Esophagus muscularis mucosa (tissue), 4 donors: ENCODE measurements at regions not wholly inside any gene's neighbourhood (a gene's known extent, or its start where the extent isn't known, plus 50 kb on each side); places are given as distances from the start of the nearest gene placed in this dataset.

ENCODE experiments used
- EP300 ChIP-seq: sonication (generic); formaldehyde crosslinking; IDR thresholded peaks from one replicate; pipeline ENCODE4 v1.6.1; 2017; ENCODE audit warnings: antibody characterized with exemption
- POLR2A ChIP-seq: fragments of 450-650 bp; IDR thresholded peaks from one replicate; pipeline ENCODE4 v1.6.1; 2017; ENCODE audit warnings: antibody characterized with exemption, moderate library complexity, mild to moderate bottlenecking, low read depth
- POLR2AphosphoS5 ChIP-seq, 2 donors: sonication (generic); formaldehyde crosslinking; IDR thresholded peaks; one replicate each; pipeline ENCODE4 v1.6.1; 2017; ENCODE audit warnings: antibody characterized with exemption in 2 of 2
- TF ChIP-seq, protein P1 (sequence below), 3 experiments: fragments of 200-600 bp in 2 of 3; fragments of 450-650 bp in 1 of 3; sonication (generic) in 2 of 3; IDR thresholded peaks; one replicate each; pipeline ENCODE4 v1.5.1; 2017 to 2019; ENCODE audit warnings: antibody characterized with exemption in 3 of 3, mild to moderate bottlenecking in 2 of 3, moderate library complexity in 1 of 3

GRCh38 chr5:120134944-120135343 lies 329.2 kb upstream of the PRR16 start:
- TF ChIP-seq, protein P1, sequence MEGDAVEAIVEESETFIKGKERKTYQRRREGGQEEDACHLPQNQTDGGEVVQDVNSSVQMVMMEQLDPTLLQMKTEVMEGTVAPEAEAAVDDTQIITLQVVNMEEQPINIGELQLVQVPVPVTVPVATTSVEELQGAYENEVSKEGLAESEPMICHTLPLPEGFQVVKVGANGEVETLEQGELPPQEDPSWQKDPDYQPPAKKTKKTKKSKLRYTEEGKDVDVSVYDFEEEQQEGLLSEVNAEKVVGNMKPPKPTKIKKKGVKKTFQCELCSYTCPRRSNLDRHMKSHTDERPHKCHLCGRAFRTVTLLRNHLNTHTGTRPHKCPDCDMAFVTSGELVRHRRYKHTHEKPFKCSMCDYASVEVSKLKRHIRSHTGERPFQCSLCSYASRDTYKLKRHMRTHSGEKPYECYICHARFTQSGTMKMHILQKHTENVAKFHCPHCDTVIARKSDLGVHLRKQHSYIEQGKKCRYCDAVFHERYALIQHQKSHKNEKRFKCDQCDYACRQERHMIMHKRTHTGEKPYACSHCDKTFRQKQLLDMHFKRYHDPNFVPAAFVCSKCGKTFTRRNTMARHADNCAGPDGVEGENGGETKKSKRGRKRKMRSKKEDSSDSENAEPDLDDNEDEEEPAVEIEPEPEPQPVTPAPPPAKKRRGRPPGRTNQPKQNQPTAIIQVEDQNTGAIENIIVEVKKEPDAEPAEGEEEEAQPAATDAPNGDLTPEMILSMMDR (IDR thresholded peaks at IDR 0.05) = no peak
- TF ChIP-seq POLR2A (no peak), POLR2AphosphoS5 (IDR thresholded peaks at IDR 0.05) (no peak), EP300 (no peak)
